GM18873 (cell line): ENCODE measurements at regions not wholly inside any gene's neighbourhood (a gene's known extent, or its start where the extent isn't known, plus 50 kb on each side); places are given as distances from the start of the nearest gene placed in this dataset.

Source experiments
- ATAC-seq: cut with Tn5 transposase; IDR thresholded peaks from one replicate; pipeline ENCODE4 v1.9.1; 2021; ENCODE audit warnings: mild to moderate bottlenecking, moderate library complexity, moderate number of reproducible peaks; ENCODE audit not compliant: unreplicated experiment, low FRiP score

DNA sequence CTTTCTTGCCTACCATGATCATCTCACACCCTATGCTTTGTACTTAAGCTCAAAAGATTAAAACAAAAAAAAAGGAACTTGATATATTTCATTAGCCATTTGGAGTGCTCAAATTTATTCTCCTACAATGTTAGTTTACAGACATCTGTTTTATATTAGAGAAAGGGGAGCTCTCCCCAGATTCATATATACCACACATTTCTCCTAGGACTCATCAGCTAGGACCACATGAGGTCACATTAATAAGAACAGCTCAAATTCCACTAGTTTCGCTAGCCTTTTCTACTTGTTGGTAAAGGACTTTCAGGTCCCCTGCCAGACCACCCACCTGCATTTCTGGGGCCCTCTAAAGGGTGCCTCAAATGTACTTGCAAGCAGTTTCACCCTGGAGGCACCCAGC is 151.2 kb upstream of the MMADHC start:
- no peak for ATAC-seq

DNA sequence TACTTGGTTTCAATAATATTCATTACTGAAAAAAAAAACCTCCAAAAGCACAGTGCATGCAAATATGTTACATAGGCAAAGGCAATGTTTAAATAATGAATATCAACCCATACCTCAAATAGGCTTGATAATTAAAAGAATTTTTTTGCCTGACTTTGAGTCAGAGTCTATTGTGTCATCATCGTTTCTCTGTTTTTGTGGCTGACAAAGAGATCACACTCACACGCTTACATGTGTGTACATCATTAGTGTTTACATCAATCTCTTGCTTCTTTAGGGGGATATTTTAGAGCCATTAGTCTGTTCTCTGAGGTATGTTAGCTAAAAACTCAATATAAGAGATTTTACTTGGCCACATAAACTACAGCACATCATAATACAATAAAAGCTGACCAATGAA is 150.3 kb upstream of the MMADHC start:
- no peak for ATAC-seq

DNA sequence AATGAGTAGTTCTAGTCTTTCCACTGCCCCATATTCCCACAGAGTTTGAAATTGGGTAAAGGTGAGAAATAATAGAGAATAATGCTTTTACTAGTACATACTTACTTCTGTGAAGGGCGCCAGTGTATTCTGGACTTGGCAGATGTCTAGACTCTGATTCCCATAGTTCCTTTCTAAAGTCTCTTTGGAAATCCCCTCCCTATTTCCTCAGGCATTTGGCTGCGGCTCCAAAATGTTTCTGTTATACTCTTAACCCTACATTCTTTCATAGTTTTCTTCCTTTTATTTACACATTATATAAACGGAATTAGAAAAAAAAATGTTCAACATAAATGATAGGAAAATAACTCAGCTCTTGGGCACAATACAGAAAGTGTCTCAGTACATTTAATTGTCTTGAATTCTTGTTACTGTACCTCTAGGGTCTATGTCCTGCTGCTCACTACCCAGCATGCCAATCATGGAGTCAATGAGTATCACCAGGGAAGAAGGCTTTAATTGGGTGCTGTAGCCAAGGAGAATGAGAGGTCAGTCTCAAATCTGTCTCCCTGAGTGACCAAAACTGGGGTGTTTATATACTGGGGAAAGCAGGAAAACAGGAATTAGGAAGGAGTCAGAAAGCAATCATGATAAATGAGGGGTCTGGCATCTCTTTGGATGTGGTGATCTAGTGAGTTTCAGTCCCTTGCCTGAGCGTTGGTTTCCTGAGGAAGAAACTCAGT is 147.8 kb upstream of the MMADHC start:
- ATAC-seq: no peak

DNA sequence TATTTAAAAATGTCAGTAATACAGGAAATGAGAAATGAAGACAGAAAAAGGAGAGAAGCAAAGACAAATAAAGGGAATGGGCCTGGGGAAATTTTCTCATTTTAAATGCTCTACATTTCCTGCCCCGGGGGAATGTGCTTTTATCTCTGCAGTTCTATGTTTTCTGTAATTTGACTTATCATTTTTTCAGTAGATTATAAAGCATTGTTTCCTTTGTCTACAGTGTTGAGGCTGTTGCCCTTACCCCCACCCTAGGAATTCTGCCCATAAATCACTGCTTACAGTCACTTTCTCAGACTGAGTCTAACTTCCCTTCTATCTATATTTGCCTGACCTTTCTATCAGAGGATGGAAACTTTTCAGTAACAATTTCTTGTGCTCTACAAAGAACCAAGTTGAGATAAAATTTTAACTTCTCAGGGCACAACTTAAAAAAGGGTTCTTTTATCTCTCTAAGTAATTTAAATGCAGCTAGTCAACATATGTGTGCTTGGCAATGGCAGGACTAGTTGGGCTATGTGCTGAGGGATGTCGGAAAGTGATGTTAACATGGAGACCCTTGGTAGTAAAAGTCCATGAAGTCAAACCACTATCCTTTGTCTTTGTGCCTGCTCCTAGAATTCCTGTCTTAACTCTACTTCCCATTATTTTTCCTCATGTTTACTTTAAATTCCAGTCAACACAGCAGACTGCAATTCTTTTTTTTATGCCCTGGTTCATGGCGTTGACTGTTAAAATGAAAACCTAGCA is 146.5 kb upstream of the MMADHC start:
- no peak for ATAC-seq

DNA sequence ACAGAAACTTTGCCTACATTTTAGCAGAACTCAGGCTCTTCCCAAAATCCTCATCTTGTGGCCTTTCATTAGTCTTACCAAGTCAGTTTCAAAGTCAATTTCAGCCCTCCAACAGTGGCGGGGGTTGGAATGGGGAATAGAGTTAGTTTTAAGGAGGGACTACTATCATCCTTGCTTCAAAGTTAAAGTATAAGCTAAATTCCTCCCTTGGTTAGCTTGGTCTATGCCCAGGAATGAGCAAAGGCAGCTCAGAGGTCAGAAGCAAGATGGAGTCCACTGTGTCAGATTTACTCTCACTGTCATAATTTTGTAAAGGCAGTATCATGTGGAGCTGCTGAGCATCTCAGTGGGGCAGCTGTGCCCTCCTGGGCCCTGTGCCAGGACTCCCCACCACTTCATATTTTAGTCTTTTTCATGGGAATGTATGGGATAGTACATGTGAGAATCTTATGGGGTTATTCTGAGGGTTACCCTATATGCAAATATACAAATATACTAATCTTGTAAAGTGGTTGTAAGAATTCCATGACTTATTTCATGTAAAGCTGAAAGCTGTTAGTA is 145.2 kb upstream of the MMADHC start:
- ATAC-seq: no peak

DNA sequence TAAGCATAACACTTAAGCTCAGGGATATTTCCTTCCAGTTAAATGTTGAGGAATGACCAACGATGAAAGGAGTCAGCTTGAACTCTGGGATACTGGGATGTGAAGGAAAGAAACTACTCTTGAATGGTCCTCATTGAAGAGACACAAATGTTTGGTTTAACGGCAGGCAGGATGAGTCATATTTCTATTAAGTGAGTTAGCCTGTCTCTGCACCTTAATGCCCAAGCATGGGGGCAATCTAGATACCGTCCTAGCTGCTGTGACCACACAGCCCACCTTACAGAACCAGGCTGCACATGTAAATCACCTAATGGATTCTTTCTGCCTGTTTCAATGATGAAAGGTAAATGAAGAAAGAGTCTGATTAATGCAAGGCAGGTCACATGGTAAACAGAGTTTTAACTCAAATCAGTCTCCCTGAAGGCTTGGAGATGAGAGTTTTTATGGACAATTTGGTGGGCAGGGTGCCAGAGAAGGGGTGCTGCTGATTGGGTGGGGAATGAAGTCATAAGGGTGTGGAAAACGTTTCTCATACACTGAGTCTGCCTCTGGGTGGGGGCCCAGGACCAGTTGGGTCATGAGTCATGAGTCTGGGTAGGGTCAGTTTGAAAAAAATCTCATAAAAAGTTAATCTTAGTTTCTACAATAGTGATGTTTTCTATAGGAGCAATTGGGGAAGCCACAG is 144.6 kb upstream of the MMADHC start:
- no peak for ATAC-seq

DNA sequence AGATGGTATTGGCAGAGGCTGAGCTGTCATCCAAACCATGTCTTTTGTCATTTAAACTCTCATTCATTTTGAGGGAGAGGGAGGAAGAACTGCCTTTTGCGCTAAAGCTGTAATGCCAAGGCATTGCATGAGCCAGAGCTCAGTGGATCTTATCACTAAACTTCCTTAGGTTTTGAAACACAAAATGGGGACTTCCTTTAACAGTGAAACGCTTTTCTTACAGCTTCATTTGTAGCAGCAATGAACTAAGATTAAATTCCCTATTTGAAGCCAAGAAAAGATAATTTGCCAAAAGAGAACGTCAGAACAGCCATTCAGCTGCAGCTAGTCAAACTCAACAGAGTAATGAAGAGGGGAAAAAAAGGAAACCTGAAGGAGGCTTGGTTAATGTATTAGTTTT is 143.5 kb upstream of the MMADHC start:
- ATAC-seq: no peak

DNA sequence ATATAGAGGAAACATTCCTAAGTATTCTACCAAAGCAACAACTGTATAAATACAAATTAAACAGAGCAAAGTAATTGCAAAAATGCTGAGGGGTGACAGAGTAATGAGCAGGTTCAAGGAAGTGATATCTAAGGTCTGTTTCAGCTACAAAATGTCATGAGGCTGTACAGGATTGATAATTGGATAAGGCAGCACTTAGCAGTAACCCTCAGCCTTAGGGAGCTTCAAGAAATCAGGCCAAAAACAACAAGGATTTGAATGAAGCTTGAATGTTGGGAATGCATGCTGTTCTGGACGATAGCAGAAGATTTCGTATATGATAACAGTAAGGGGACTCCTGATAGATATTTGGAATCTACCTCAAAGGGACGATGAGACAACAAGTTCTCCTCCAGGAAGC is 142.0 kb upstream of the MMADHC start:
- no peak for ATAC-seq

DNA sequence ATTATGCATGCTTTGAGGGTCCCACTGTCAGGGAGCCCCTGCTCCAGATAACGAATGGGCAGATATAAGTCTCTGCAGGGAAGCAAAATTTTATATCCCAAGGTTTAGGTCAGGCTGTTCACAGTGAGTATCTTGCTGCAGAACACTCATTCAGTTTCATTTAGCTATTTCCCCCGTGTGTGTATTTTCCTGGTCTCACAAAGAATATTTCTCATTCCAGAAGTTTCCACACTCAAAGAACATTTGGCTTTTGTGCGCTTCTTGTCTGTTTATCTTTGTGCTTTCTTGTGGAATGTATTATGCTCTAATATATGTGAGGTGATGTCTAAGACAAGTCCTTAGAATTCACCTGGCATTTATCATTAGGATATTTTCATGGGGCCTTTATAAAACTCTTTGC is 140.4 kb upstream of the MMADHC start:
- ATAC-seq: no peak

DNA sequence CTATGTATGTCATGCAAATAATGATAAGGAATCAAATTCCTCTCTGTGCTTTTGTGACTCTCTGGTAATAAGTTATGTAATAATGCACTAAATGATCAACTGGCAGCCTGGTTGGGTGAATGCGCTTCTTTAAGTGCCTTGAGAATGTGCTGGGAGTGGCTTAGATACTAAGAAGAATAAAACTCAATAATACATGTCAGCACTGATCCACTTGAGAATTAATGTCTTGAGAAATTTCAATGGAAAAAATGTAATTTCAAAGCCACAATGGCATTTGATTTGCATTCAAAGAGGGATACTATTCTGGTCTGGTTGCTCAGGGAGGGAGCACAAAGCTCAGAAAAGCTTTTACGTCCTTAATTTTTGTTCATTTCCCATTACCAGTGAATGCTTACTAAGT is 137.7 kb upstream of the MMADHC start:
- ATAC-seq: no peak

DNA sequence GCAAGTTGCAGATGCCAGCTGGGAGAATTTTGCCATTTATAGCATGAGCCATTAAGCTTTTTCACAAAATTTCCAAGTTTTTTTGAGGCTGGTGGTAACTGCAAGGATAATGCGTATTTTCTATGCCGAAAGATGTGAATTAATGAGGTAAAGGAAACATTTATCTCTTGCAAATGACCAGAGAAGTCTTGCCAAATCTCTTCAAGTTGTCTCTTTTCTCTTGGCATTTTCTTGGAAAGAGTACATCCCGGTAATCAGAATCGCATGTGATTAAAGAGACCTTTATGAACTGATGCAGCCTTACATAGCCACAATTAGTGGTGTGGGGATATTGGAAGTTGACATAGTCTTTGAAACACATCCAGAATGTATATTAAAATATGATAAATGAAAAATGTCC is 136.5 kb upstream of the MMADHC start:
- ATAC-seq: no peak

DNA sequence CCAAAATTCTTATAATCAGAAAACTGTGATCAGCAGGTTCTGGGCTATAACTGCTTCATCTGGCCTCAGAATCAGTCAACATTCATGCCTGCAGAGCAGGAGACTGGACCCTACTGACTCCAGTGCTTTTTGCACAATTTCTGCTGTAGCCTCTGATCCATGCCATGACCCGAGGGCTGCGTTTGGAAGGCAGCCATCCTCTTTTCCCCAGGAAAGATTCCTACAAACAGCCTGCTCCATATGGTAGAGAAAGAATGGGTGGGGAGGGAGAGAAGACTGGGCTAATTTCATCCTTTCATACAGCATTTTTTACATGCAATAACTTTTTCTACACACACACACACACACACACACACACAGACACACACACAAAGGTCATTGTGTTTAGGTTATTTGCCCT is 133.0 kb upstream of the MMADHC start:
- no peak for ATAC-seq

DNA sequence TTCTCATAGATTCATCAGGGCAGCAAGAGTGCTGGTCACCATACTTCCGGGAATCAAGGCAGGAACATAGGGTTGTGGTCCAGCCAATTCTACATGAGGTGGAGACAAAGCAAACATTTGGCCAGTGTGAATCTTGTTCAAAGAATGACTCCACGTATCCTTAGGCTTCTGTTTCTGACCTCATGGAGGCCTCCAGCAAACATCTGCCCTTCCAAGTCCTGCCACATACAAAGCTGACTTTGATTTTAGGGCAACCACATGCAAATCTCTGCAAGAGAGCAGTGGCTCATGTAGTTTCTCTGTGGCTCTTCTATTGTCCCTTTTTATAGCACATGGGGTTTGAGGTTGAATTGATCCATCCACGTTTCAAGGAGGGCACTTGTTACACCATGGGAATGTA is 132.1 kb upstream of the MMADHC start:
- no peak for ATAC-seq

DNA sequence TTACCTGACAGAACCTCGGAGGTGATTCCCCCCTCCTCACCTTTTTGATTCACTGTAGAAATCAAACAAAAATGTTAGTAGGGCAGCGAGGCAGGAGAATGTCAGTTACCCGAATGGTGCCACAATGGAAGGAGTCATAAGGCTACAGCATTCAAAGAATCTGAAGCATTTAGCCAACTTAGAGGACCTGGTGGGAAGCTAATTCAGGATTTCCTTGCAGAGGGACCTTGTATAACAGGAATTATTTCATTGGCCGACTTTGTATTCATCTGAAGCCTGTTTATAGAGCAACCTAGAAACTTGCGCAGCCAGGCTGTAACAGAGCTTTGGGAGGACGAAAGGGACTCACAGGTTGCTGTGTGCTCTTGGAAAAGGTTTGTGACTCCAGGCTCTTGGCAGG is 129.1 kb upstream of the MMADHC start:
- no peak for ATAC-seq

DNA sequence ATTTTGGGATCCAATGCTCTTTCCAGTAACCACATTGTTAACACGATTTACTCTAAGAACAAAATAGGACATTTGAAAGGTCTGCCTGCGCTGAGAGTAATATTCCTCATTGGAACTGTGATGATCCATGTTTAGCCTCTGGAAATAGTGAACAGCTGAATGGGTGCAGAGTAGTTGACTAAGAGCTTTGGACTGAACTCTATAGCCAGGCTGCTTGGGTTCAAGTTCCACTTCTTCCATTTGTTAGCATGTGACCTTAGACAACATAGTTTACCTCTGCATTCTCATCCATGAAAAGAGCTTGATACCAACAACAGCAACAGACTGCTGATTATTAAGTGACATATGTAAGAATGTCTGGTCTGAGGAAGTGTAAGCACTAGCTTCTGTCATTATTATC is 128.3 kb upstream of the MMADHC start:
- ATAC-seq: no peak

DNA sequence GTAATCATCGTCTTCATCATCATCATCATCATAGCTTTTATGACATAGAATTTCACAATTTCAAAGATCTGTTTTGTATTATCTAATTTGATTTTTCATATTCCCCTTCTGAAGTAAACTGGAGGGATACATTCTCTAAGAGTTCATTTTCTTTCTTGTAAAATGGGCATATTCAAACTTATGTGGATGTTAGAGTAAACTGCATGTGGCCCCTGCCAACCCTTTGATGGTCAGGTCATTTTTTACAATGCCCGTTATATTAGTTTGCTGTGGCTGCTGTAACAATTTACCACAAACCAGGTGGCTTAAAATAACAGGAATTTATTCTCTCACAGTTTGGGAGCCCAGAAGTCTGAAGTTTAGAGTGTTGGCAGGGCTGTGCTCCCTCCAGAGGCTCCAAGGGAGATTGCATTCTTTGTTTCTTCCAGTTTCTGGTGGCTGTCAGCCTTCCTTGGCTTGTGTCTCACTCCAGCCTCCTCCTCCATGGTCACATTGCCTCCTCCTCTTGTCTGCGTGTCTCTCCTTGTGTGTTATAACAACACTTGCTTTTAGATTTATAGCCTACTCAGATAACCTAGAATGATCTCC is 127.5 kb upstream of the MMADHC start:
- ATAC-seq: no peak

DNA sequence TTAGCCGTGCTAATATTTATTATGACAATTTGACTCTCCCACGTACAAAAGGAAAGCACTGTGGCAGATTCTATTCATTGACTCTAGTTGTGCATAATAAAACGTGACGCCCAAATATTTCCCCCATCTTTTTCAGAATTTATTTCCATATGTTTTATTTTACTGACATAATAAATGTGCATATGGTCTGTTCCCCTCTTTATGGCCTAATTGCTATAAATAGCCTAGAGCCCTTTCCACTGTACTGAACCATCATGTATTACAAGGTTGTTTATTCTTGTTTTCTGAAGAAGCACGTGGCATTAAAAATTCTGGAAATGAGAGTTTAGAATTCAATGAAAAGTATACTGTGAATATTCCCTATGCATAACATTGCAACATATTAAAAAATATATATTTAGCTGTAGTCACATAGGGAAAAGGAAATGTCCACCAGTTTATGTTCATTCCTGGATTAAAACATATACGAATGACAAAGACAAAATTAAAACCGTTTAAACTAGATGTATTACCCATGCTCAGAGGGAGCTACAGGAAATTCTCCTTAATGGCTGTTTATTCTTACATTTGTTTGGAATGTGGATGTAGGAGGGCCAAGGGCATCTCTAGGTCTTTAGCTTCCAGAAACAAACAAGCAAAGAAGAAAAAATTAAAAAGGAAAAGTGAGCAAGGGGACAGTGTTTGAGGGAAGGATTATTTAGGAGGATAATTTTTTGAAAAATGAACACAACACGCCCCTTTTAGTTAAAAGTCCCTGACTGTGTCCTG is 122.1 kb upstream of the MMADHC start:
- ATAC-seq: no peak

DNA sequence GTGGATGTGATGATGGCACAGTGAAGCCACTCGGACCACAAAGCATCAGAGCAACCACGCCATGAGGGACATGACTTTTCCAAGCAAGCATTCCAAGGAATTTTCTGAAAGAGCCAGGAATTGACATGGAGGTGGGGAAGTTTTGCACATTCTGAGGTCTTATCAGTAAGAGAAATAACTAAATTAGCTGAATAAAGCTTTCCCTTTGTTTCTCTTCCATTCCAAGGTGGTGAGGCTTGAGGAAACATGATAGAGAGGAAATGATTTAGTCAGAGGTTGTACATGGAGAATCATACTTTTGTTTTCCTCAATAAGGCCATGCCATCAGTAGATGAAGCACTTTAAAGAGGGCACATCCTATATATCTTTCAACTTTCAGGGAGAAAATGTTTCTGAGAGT is 115.7 kb upstream of the MMADHC start:
- ATAC-seq: no peak

DNA sequence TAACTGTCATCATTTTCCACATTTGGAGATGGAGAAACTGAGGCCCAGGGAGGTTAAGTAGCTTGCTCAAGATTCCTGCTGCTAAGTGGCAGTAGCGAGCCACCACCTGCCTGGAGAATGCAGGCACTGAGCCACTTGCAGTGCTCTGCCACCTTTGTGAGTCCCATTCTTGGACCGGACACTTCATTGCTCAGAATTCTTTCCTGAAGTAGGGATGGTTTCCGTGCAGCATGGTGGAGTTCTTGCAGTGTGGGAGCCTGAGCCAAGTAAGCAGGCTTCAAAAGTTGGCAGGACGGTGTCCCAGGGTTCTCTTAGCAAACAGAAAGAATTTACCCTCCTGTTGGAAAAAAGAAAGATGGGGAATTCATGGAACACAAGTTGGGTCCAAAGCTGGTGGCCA is 115.0 kb upstream of the MMADHC start:
- no peak for ATAC-seq

DNA sequence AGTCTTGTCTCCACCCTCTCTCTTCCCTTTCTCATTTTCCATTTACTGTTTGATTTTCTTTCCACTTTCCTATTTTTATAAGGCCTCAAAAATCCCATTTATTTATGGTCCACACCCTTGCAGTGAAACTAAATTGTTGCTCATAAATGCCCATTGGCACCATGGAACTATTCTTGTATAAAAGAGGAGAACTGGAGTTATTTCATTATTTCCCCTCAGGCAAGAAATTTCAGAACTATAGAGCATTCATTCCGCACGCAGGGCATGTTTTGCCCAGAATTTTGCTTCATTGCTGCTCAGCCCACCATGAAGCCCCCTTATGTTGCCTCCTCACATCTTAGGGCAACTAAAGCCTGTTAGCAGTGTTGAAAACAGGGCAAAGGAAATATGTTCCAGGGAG is 113.7 kb upstream of the MMADHC start:
- ATAC-seq: no peak
